ENCODE measurements at regions not wholly inside any gene's neighbourhood (a gene's known extent, or its start where the extent isn't known, plus 50 kb on each side); places are given as distances from the start of the nearest gene placed in this dataset.

GRCh38 chr13:91106565-91106964 is 240.9 kb upstream of the MIR17HG start:
- DNase-seq = no peak

- DNase-seq = no peak
These were observed 239.2 kb upstream of the MIR17HG start for GRCh38 chr13:91108315-91108714.

- DNase-seq = no peak
These were observed 235.8 kb upstream of the MIR17HG start for GRCh38 chr13:91111476-91112200.

GRCh38 chr13:91112201-91112923 is 235.1 kb upstream of the MIR17HG start:
- DNase-seq = no peak

- DNase-seq = no peak
These were observed 234.6 kb upstream of the MIR17HG start for GRCh38 chr13:91112924-91113277.

- no peak for DNase-seq
These were observed 231.7 kb upstream of the MIR17HG start for GRCh38 chr13:91115776-91116175.

GRCh38 chr13:91117351-91117750 is 230.1 kb upstream of the MIR17HG start:
- no peak for DNase-seq

GRCh38 chr13:91119643-91120042 is 227.8 kb upstream of the MIR17HG start:
- DNase-seq = no peak

GRCh38 chr13:91122766-91123165 is 224.7 kb upstream of the MIR17HG start:
- no peak for DNase-seq

- no peak for DNase-seq
These were observed 223.9 kb upstream of the MIR17HG start for GRCh38 chr13:91123456-91124127.

GRCh38 chr13:91126806-91127205 is 220.7 kb upstream of the MIR17HG start:
- no peak for DNase-seq

- DNase-seq = no peak
These were observed 219.5 kb upstream of the MIR17HG start for GRCh38 chr13:91127995-91128394.

GRCh38 chr13:91132381-91132780 is 215.1 kb upstream of the MIR17HG start:
- no peak for DNase-seq

GRCh38 chr13:91132786-91133185 is 214.7 kb upstream of the MIR17HG start:
- no peak for DNase-seq

GRCh38 chr13:91133941-91134802 is 213.3 kb upstream of the MIR17HG start:
- DNase-seq = no peak

- no peak for DNase-seq
These were observed 212.7 kb upstream of the MIR17HG start for GRCh38 chr13:91134803-91135184.

GRCh38 chr13:91135376-91135775 is 212.1 kb upstream of the MIR17HG start:
- DNase-seq = no peak

GRCh38 chr13:91135968-91136367 is 211.5 kb upstream of the MIR17HG start:
- DNase-seq = no peak

- DNase-seq = no peak
These were observed 210.7 kb upstream of the MIR17HG start for GRCh38 chr13:91136806-91137205.

GRCh38 chr13:91139232-91139631 is 208.3 kb upstream of the MIR17HG start:
- DNase-seq = no peak

GRCh38 chr13:91141543-91142061 is 205.9 kb upstream of the MIR17HG start:
- no peak for DNase-seq

GRCh38 chr13:91142572-91142971 is 204.9 kb upstream of the MIR17HG start:
- DNase-seq = no peak

- DNase-seq = no peak
These were observed 203.4 kb upstream of the MIR17HG start for GRCh38 chr13:91144054-91144453.

Data from activated effector memory CD4-positive, alpha-beta T cell treated with anti-CD3 and anti-CD28 coated beads, Interleukin-2, amount 50 U/mL, for 16 hours (primary cell).